ENCODE measurements at regions not wholly inside any gene's neighbourhood (a gene's known extent, or its start where the extent isn't known, plus 50 kb on each side); places are given as distances from the start of the nearest gene placed in this dataset.

- no peak for TF ChIP-seq MAFK (IDR thresholded peaks at IDR 0.05; ENCODE audit: low read depth, low read length)
- no peak for TF ChIP-seq CBX8 (IDR thresholded peaks at IDR 0.05; ENCODE audit: borderline replicate concordance, low read depth, low read length)
- TF ChIP-seq NRF1 (IDR thresholded peaks at IDR 0.05; ENCODE audit: low read depth, low read length), result no peak
- TF ChIP-seq, protein P1, sequence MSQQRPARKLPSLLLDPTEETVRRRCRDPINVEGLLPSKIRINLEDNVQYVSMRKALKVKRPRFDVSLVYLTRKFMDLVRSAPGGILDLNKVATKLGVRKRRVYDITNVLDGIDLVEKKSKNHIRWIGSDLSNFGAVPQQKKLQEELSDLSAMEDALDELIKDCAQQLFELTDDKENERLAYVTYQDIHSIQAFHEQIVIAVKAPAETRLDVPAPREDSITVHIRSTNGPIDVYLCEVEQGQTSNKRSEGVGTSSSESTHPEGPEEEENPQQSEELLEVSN (IDR thresholded peaks at IDR 0.05), result no peak
- no peak for TF ChIP-seq SIN3A (conservative IDR thresholded peaks at IDR 0.05 in 1 of 2, IDR thresholded peaks at IDR 0.05 in 1 of 2; ENCODE audit: low read depth in 1 of 2, low read length in 2 of 2)
- TF ChIP-seq ASH2L (IDR thresholded peaks at IDR 0.05; ENCODE audit: low read length), result no peak
Observed at GRCh38 chr4:159697322-159698283, 594.7 kb downstream of the RAPGEF2 start (continued).

Measured in H1 (cell line).